HG03108 (cell line): ENCODE measurements at regions not wholly inside any gene's neighbourhood (a gene's known extent, or its start where the extent isn't known, plus 50 kb on each side); places are given as distances from the start of the nearest gene placed in this dataset.

Experiments used
- ATAC-seq: cut with Tn5 transposase; IDR thresholded peaks from one replicate; pipeline ENCODE4 v1.9.1; 2021; ENCODE audit warnings: moderate library complexity; ENCODE audit not compliant: unreplicated experiment

- ATAC-seq: no peak
These were observed 479.2 kb downstream of the HTR7 start for GRCh38 chr10:90378524-90379076.

- ATAC-seq: no peak
These were observed 476.4 kb downstream of the HTR7 start for GRCh38 chr10:90381468-90381867.

- no peak for ATAC-seq
These were observed 468.0 kb downstream of the HTR7 start for GRCh38 chr10:90389876-90390275.

- ATAC-seq: no peak
These were observed 463.5 kb downstream of the HTR7 start for GRCh38 chr10:90394311-90394710.

- no peak for ATAC-seq
These were observed 461.1 kb downstream of the HTR7 start for GRCh38 chr10:90396721-90397120.

GRCh38 chr10:90398566-90398965, 459.3 kb downstream of the HTR7 start:
- ATAC-seq: no peak

- no peak for ATAC-seq
These were observed 458.1 kb downstream of the HTR7 start for GRCh38 chr10:90399782-90400181.

GRCh38 chr10:90403211-90404000, 454.4 kb downstream of the HTR7 start:
- no peak for ATAC-seq

- ATAC-seq: no peak
These were observed 450.7 kb downstream of the HTR7 start for GRCh38 chr10:90407131-90407530.

GRCh38 chr10:90407851-90408250, 450.0 kb downstream of the HTR7 start:
- no peak for ATAC-seq

GRCh38 chr10:90412582-90412981, 445.3 kb downstream of the HTR7 start:
- ATAC-seq: no peak

- no peak for ATAC-seq
These were observed 444.6 kb downstream of the HTR7 start for GRCh38 chr10:90413196-90413595.

- no peak for ATAC-seq
These were observed 442.9 kb downstream of the HTR7 start for GRCh38 chr10:90414926-90415325.

- ATAC-seq: no peak
These were observed 440.8 kb downstream of the HTR7 start for GRCh38 chr10:90417029-90417428.

GRCh38 chr10:90417476-90418210, 440.2 kb downstream of the HTR7 start:
- no peak for ATAC-seq

GRCh38 chr10:90418869-90419652, 438.8 kb downstream of the HTR7 start:
- no peak for ATAC-seq

GRCh38 chr10:90420637-90421318, 437.1 kb downstream of the HTR7 start:
- peak; percentile 79 for ATAC-seq

- no peak for ATAC-seq
These were observed 436.0 kb downstream of the HTR7 start for GRCh38 chr10:90421874-90422273.

- ATAC-seq: no peak
These were observed 433.1 kb downstream of the HTR7 start for GRCh38 chr10:90424730-90425129.

- no peak for ATAC-seq
These were observed 427.7 kb downstream of the HTR7 start for GRCh38 chr10:90430186-90430585.

- ATAC-seq: no peak
These were observed 425.0 kb downstream of the HTR7 start for GRCh38 chr10:90432866-90433265.
